ENCODE measurements at regions not wholly inside any gene's neighbourhood (a gene's known extent, or its start where the extent isn't known, plus 50 kb on each side); places are given as distances from the start of the nearest gene placed in this dataset.

- no peak overlapping the region for H3K4me3 ChIP-seq (ENCODE audit: low read depth, low read length)
- no peak for DNase-seq (ENCODE audit: low read depth)
- TF ChIP-seq CTCF (conservative IDR thresholded peaks at IDR 0.05; ENCODE audit: low read depth, low read length), result no peak
Measured at GRCh38 chr5:130992621-130993020, 172.4 kb downstream of the HINT1 start.

GRCh38 chr5:130992095-130992494 is 173.0 kb downstream of the HINT1 start:
- no peak for TF ChIP-seq CTCF (conservative IDR thresholded peaks at IDR 0.05; ENCODE audit: low read depth, low read length)
- peak; percentile 2 for DNase-seq (ENCODE audit: low read depth)
- no peak overlapping the region for H3K4me3 ChIP-seq (ENCODE audit: low read depth, low read length)

GRCh38 chr5:130985776-130986175 is 179.3 kb downstream of the HINT1 start:
- no peak overlapping the region for H3K4me3 ChIP-seq (ENCODE audit: low read depth, low read length)
- DNase-seq (ENCODE audit: low read depth), result no peak
- no peak for TF ChIP-seq CTCF (conservative IDR thresholded peaks at IDR 0.05; ENCODE audit: low read depth, low read length)

- no peak overlapping the region for H3K4me3 ChIP-seq (ENCODE audit: low read depth, low read length)
- DNase-seq (ENCODE audit: low read depth), result no peak
- no peak for TF ChIP-seq CTCF (conservative IDR thresholded peaks at IDR 0.05; ENCODE audit: low read depth, low read length)
Measured at GRCh38 chr5:130981663-130982062, 183.4 kb downstream of the HINT1 start.

- no peak overlapping the region for H3K4me3 ChIP-seq (ENCODE audit: low read depth, low read length)
- peak; percentile 44 for DNase-seq (ENCODE audit: low read depth)
- TF ChIP-seq CTCF (conservative IDR thresholded peaks at IDR 0.05; ENCODE audit: low read depth, low read length), result no peak
Measured at GRCh38 chr5:130978475-130978874, 186.6 kb downstream of the HINT1 start.

- TF ChIP-seq CTCF (conservative IDR thresholded peaks at IDR 0.05; ENCODE audit: low read depth, low read length), result no peak
- DNase-seq (ENCODE audit: low read depth), result no peak
- H3K4me3 ChIP-seq (ENCODE audit: low read depth, low read length), result no peak overlapping the region
Measured at GRCh38 chr5:130976493-130976892, 188.6 kb downstream of the HINT1 start.

- no peak overlapping the region for H3K4me3 ChIP-seq (ENCODE audit: low read depth, low read length)
- no peak for DNase-seq (ENCODE audit: low read depth)
- TF ChIP-seq CTCF (conservative IDR thresholded peaks at IDR 0.05; ENCODE audit: low read depth, low read length), result no peak
Measured at GRCh38 chr5:130975847-130976246, 189.2 kb downstream of the HINT1 start.
